SKM-1 (cell line): ENCODE measurements at regions not wholly inside any gene's neighbourhood (a gene's known extent, or its start where the extent isn't known, plus 50 kb on each side); places are given as distances from the start of the nearest gene placed in this dataset.

ENCODE experiments used
- DNase-seq: peaks from one replicate; lab custom pipeline; 2025; ENCODE audit not compliant: unreplicated experiment; lab: John Stamatoyannopoulos, UW

GRCh38 chr21:38147391-38147790 lies 109.4 kb upstream of the KCNJ15 start:
- no peak for DNase-seq

GRCh38 chr21:38148046-38148445 lies 108.7 kb upstream of the KCNJ15 start:
- no peak for DNase-seq

- no peak for DNase-seq
These were observed 105.7 kb upstream of the KCNJ15 start for GRCh38 chr21:38151021-38151645.

GRCh38 chr21:38156200-38156599 lies 100.6 kb upstream of the KCNJ15 start:
- DNase-seq, result no peak

- peak; percentile 37 for DNase-seq
These were observed 97.4 kb upstream of the KCNJ15 start for GRCh38 chr21:38159355-38159754.

GRCh38 chr21:38165466-38166172 lies 91.2 kb upstream of the KCNJ15 start:
- DNase-seq, result no peak

GRCh38 chr21:38166173-38166535 lies 90.6 kb upstream of the KCNJ15 start:
- no peak for DNase-seq

- DNase-seq, result no peak
These were observed 89.4 kb upstream of the KCNJ15 start for GRCh38 chr21:38167345-38167744.

GRCh38 chr21:38170283-38170682 lies 86.5 kb upstream of the KCNJ15 start:
- DNase-seq, result no peak

GRCh38 chr21:38170704-38171682 lies 85.8 kb upstream of the KCNJ15 start:
- no peak for DNase-seq

GRCh38 chr21:38171723-38172344 lies 85.0 kb upstream of the KCNJ15 start:
- DNase-seq, result no peak

GRCh38 chr21:38173276-38174035 lies 83.3 kb upstream of the KCNJ15 start:
- no peak for DNase-seq

- no peak for DNase-seq
These were observed 81.5 kb upstream of the KCNJ15 start for GRCh38 chr21:38175306-38175705.

GRCh38 chr21:38177919-38178652 lies 78.7 kb upstream of the KCNJ15 start:
- no peak for DNase-seq

- DNase-seq, result no peak
These were observed 77.9 kb upstream of the KCNJ15 start for GRCh38 chr21:38178653-38179470.

GRCh38 chr21:38179511-38179910 lies 77.3 kb upstream of the KCNJ15 start:
- DNase-seq, result no peak

- DNase-seq, result no peak
These were observed 75.7 kb upstream of the KCNJ15 start for GRCh38 chr21:38181096-38181495.

- no peak for DNase-seq
These were observed 74.3 kb upstream of the KCNJ15 start for GRCh38 chr21:38182370-38182985.

- no peak for DNase-seq
These were observed 72.8 kb upstream of the KCNJ15 start for GRCh38 chr21:38183961-38184360.
